IPS DF 19.7 (cell line): ENCODE measurements at regions not wholly inside any gene's neighbourhood (a gene's known extent, or its start where the extent isn't known, plus 50 kb on each side); places are given as distances from the start of the nearest gene placed in this dataset.
"Not testable (repeated sequence)": the region's sequence is repeated elsewhere in the genome, so short reads cannot be mapped to it uniquely, and the experiment has no call there.

ENCODE experiments used
- DNase-seq: peaks from one replicate; pipeline ENCODE4 v3.0.0-alpha.2; 2013; ENCODE audit warnings: low read depth, low spot score

DNA sequence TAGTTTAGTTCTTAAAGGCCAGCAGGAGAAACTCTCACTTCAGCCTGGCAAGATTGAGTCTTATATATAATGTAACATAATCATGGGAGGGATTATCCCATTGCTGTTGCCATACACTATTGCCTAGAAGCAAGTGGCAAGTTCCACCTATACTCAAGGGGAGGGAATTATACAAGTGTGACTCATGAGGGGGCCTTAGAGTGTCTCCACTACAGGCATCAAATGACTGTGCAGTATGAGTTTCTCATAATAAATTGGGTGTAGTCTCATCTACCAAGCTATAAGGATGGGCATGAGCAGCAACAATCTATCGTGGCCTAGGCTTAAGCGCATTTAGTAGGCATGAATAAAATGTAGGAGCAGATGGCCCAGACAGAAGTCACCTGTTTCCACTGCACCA lies 89.1 kb upstream of the C1GALT1C1 start:
- DNase-seq: no peak

GRCh38 chrX:120702337-120702736 lies 72.5 kb upstream of the C1GALT1C1 start:
- not testable (repeated sequence) for DNase-seq

DNA sequence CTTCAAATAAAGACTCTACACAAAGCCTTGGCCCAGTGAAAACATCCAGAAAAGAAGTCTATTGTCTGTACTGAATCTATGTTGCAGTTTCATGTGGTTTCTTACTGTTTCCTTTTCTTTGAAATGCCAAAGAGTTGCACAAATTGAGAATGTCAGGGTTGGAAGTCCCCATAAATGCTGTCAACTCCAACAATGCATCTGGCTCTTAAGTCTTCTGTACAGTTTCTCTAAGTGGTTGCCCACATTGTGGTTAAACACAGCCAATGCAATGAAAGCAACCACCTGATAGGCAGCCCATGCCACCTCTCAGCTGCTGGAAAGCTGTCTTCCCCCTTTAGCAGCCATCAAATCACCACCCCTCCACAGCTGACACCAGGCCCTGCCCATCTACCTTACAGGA lies 67.2 kb upstream of the C1GALT1C1 start:
- DNase-seq: no peak

- no peak for DNase-seq
Observed at GRCh38 chrX:120692319-120692718, 62.5 kb upstream of the C1GALT1C1 start.

DNA sequence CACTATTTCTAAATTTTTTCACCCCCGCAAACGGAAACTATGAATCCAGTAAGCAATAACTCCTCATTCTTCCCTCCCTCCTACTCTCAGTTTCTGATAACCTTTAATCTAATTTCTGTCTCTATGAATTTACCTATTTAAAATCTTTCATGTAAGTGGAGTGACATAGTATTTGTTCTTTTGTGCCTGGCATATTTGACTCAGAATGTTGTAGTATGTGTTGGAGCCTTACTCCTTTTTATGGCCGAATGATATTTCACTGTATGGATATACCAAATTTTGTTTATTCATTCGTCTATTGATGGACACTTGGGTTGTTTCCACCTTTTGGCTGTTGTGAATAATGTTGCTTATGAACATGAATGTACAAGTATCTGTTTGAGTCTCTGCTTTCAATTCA lies 61.1 kb upstream of the C1GALT1C1 start:
- no peak for DNase-seq

- no peak for DNase-seq
Observed at GRCh38 chrX:120690344-120690743, 60.5 kb upstream of the C1GALT1C1 start.

- DNase-seq: no peak
Observed at GRCh38 chrX:120680090-120680489, 50.2 kb upstream of the C1GALT1C1 start.
